HG03135 (cell line): ENCODE measurements at regions not wholly inside any gene's neighbourhood (a gene's known extent, or its start where the extent isn't known, plus 50 kb on each side); places are given as distances from the start of the nearest gene placed in this dataset.

Experiments
- ATAC-seq: cut with Tn5 transposase; IDR thresholded peaks from one replicate; pipeline ENCODE4 v1.9.1; 2021; ENCODE audit warnings: mild to moderate bottlenecking, moderate library complexity; ENCODE audit not compliant: unreplicated experiment

GRCh38 chrX:110863883-110864282 is 68.3 kb upstream of the CHRDL1 start:
- no peak for ATAC-seq

GRCh38 chrX:110858565-110858964 is 62.9 kb upstream of the CHRDL1 start:
- no peak for ATAC-seq

- no peak for ATAC-seq
Observed at GRCh38 chrX:110853610-110854009, 58.0 kb upstream of the CHRDL1 start.

GRCh38 chrX:110852180-110852579 is 56.6 kb upstream of the CHRDL1 start:
- no peak for ATAC-seq

- ATAC-seq = no peak
Observed at GRCh38 chrX:110851780-110852179, 56.2 kb upstream of the CHRDL1 start.

- peak; percentile 72 for ATAC-seq
Observed at GRCh38 chrX:110847334-110847733, 51.7 kb upstream of the CHRDL1 start.

GRCh38 chrX:110846071-110846470 is 50.5 kb upstream of the CHRDL1 start:
- no peak for ATAC-seq
